Esophagus squamous epithelium (tissue), 4 donors: ENCODE measurements at regions not wholly inside any gene's neighbourhood (a gene's known extent, or its start where the extent isn't known, plus 50 kb on each side); places are given as distances from the start of the nearest gene placed in this dataset.

Experiments used
- POLR2A ChIP-seq, 4 donors: fragments of 450-650 bp; IDR thresholded peaks; one replicate each; pipeline ENCODE4 v1.6.1; 2017; ENCODE audit warnings: antibody characterized with exemption in 4 of 4, mild to moderate bottlenecking in 4 of 4, moderate library complexity in 3 of 4
- TF ChIP-seq, protein P1 (sequence below), 6 experiments: fragments of 450-650 bp in 4 of 6; fragments of 200-600 bp in 2 of 6; sonication (generic) in 2 of 6; IDR thresholded peaks; one replicate each; pipeline ENCODE4 v1.5.1; 2016 to 2019; ENCODE audit warnings: antibody characterized with exemption in 6 of 6, mild to moderate bottlenecking in 4 of 6, moderate library complexity in 4 of 6

DNA sequence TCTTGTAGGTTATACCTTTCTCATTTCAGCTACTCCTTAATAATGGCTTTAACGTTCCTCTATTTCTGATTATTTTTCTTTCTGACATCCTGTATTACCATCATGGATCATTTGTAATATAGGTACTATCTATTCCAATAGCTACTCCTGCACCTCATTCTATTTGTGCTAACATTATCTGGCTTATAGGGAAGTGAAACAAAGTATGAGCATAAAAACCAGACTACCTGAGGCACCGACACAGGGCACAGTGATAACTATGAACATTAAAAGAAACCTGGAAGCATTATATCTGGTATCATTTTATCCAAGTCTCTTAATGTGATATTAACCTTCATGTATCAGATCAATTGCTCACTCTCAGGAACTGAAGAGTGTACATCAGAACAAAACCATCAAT lies 407.3 kb downstream of the DMRT2 start:
- TF ChIP-seq, protein P1, sequence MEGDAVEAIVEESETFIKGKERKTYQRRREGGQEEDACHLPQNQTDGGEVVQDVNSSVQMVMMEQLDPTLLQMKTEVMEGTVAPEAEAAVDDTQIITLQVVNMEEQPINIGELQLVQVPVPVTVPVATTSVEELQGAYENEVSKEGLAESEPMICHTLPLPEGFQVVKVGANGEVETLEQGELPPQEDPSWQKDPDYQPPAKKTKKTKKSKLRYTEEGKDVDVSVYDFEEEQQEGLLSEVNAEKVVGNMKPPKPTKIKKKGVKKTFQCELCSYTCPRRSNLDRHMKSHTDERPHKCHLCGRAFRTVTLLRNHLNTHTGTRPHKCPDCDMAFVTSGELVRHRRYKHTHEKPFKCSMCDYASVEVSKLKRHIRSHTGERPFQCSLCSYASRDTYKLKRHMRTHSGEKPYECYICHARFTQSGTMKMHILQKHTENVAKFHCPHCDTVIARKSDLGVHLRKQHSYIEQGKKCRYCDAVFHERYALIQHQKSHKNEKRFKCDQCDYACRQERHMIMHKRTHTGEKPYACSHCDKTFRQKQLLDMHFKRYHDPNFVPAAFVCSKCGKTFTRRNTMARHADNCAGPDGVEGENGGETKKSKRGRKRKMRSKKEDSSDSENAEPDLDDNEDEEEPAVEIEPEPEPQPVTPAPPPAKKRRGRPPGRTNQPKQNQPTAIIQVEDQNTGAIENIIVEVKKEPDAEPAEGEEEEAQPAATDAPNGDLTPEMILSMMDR (IDR thresholded peaks at IDR 0.05), result no peak
- TF ChIP-seq POLR2A (IDR thresholded peaks at IDR 0.05), result no peak
